Fibroblast of peridontal ligament (primary cell): ENCODE measurements at regions not wholly inside any gene's neighbourhood (a gene's known extent, or its start where the extent isn't known, plus 50 kb on each side); places are given as distances from the start of the nearest gene placed in this dataset.
A peak's percentile ranks its signal among the peaks of the same experiment; 100 is the strongest.
"Not testable (repeated sequence)": the region's sequence is repeated elsewhere in the genome, so short reads cannot be mapped to it uniquely, and the experiment has no call there.

Experiments
- DNase-seq: peaks from one replicate; pipeline ENCODE4 v3.0.0-alpha.2; 2010; ENCODE audit errors: extremely low read depth

- no peak for DNase-seq
Measured at GRCh38 chr12:116430911-116431565, 128.1 kb upstream of the MAP1LC3B2 start.

- no peak for DNase-seq
Measured at GRCh38 chr12:116431677-116432300, 127.4 kb upstream of the MAP1LC3B2 start.

GRCh38 chr12:116432314-116432750 is 126.8 kb upstream of the MAP1LC3B2 start:
- peak; percentile 89 for DNase-seq

GRCh38 chr12:116433249-116433648 is 125.9 kb upstream of the MAP1LC3B2 start:
- no peak for DNase-seq

GRCh38 chr12:116434155-116435011 is 124.8 kb upstream of the MAP1LC3B2 start:
- DNase-seq, result peak; percentile 93

GRCh38 chr12:116435984-116436383 is 123.2 kb upstream of the MAP1LC3B2 start:
- no peak for DNase-seq

- DNase-seq, result no peak
Measured at GRCh38 chr12:116436561-116437249, 122.5 kb upstream of the MAP1LC3B2 start.

GRCh38 chr12:116441292-116441691 is 117.9 kb upstream of the MAP1LC3B2 start:
- DNase-seq, result no peak

GRCh38 chr12:116442304-116442703 is 116.9 kb upstream of the MAP1LC3B2 start:
- no peak for DNase-seq

GRCh38 chr12:116442946-116443345 is 116.2 kb upstream of the MAP1LC3B2 start:
- DNase-seq, result peak; percentile 65

GRCh38 chr12:116443821-116444589 is 115.2 kb upstream of the MAP1LC3B2 start:
- no peak for DNase-seq

GRCh38 chr12:116444590-116444943 is 114.6 kb upstream of the MAP1LC3B2 start:
- no peak for DNase-seq

GRCh38 chr12:116448165-116448739 is 110.9 kb upstream of the MAP1LC3B2 start:
- no peak for DNase-seq

- DNase-seq, result no peak
Measured at GRCh38 chr12:116450406-116450910, 108.7 kb upstream of the MAP1LC3B2 start.

- not testable (repeated sequence) for DNase-seq
Measured at GRCh38 chr12:116452975-116453374, 106.2 kb upstream of the MAP1LC3B2 start.

- DNase-seq, result no peak
Measured at GRCh38 chr12:116453631-116454030, 105.5 kb upstream of the MAP1LC3B2 start.

GRCh38 chr12:116454076-116454475 is 105.1 kb upstream of the MAP1LC3B2 start:
- DNase-seq, result no peak

GRCh38 chr12:116454950-116455447 is 104.2 kb upstream of the MAP1LC3B2 start:
- peak; percentile 87 for DNase-seq

- DNase-seq, result peak; percentile 97
Measured at GRCh38 chr12:116455540-116456329, 103.4 kb upstream of the MAP1LC3B2 start.
